ENCODE measurements at regions not wholly inside any gene's neighbourhood (a gene's known extent, or its start where the extent isn't known, plus 50 kb on each side); places are given as distances from the start of the nearest gene placed in this dataset.

GRCh38 chr3:197450810-197451209, 105.0 kb downstream of the BDH1 start:
- 63% methylated on average over 4 of the region's 4 CpGs for WGBS (ENCODE audit: insufficient coverage, insufficient replicate concordance, low lambda C conversion rate, missing lambda C conversion rate)
- RAD21 ChIA-PET (ENCODE audit: unreplicated experiment): no interaction called here
- in situ Hi-C loops (cut with MboI): loop anchor here (5.0 kb wide), 1 partner anchor 189 kb away; no protein-coding TSS in a partner anchor
- Histone ChIP-seq H3K4me3 (no peak overlapping the region), H3K4me1 (ENCODE audit: control insufficient read depth, insufficient read depth, low read length) (no peaks in the 10 kb centered on the region), H3K79me2 (ENCODE audit: control insufficient read depth, insufficient read depth, low read length) (no peaks in the 10 kb centered on the region), H3K4me2 (ENCODE audit: control insufficient read depth, insufficient read depth) (no peak overlapping the region), H3K9me3 (replicated peaks; ENCODE audit: control insufficient read depth, insufficient read depth, low read length) (no peaks in the 10 kb centered on the region), H3K36me3 (ENCODE audit: control insufficient read depth in 2 of 2, insufficient read depth in 2 of 2, low read length in 1 of 2) (no peaks in the 10 kb centered on the region), H3K27me3 (replicated peaks in 1 of 2; ENCODE audit: control insufficient read depth in 2 of 2, insufficient read depth in 2 of 2, low read length in 1 of 2) (no peaks in the 10 kb centered on the region), H4K20me1 (ENCODE audit: control insufficient read depth, insufficient read depth) (no peaks in the 10 kb centered on the region), H3K27ac (ENCODE audit: control insufficient read depth, insufficient read depth) (no peak overlapping the region), H3K9ac (ENCODE audit: control insufficient read depth, insufficient read depth, low read length) (no peak overlapping the region), H2AFZ (ENCODE audit: control insufficient read depth, low read depth, low read length) (no peak overlapping the region)
- POLR2A ChIA-PET: no interaction called here
- ATAC-seq (no peak), FAIRE-seq (no peak), DNase-seq (ENCODE audit: low read depth, low spot score) (no peak)
- SMC1A ChIA-PET (ENCODE audit: uncharacterized antibody, unreplicated experiment): no interaction called here
- no TSS peak for BruUV-seq (replicated peaks)
- CTCF ChIA-PET: interaction anchor here (1.0 to 1.1 kb wide), 3 partner anchors 193 to 226 kb away, joined by 4 to 5 read pairs (median 4); no protein-coding TSS in a partner anchor
- intact Hi-C loops (cut with micrococcal nuclease; ENCODE audit: unreplicated experiment): loop anchor here (10.0 kb wide), 1 partner anchor 156 kb away; the partner anchor contains the start of gene DLG1
- TF ChIP-seq GATAD2B (conservative IDR thresholded peaks at IDR 0.05; ENCODE audit: low read depth) (no peak), ZSCAN29 (IDR thresholded peaks at IDR 0.05) (no peak), SMARCA5 (IDR thresholded peaks at IDR 0.05) (no peak), ZBED1 (IDR thresholded peaks at IDR 0.05; ENCODE audit: borderline replicate concordance) (no peak), RAD51 (IDR thresholded peaks at IDR 0.05) (no peak)

GRCh38 chr3:197450308-197450707, 105.5 kb downstream of the BDH1 start:
- BruUV-seq (replicated peaks): no TSS peak
- no peak overlapping the region for H3K9ac ChIP-seq (ENCODE audit: control insufficient read depth, insufficient read depth, low read length)
- in situ Hi-C loops (cut with MboI) (loop anchor here (5.0 kb wide), 1 partner anchor 188 kb away; no protein-coding TSS in a partner anchor), intact Hi-C loops (cut with micrococcal nuclease; ENCODE audit: unreplicated experiment) (loop anchor here (10.0 kb wide), 1 partner anchor 156 kb away; the partner anchor contains the start of gene DLG1)
- no peak overlapping the region for H3K4me2 ChIP-seq (ENCODE audit: control insufficient read depth, insufficient read depth)
- RAD21 ChIA-PET (ENCODE audit: unreplicated experiment): no interaction called here
- CTCF ChIA-PET: no interaction called here
- H3K79me2 ChIP-seq (ENCODE audit: control insufficient read depth, insufficient read depth, low read length): no peaks in the 10 kb centered on the region
- ATAC-seq (no peak), FAIRE-seq (no peak), DNase-seq (ENCODE audit: low read depth, low spot score) (no peak)
- no peaks in the 10 kb centered on the region for H3K27me3 ChIP-seq (replicated peaks in 1 of 2; ENCODE audit: control insufficient read depth in 2 of 2, insufficient read depth in 2 of 2, low read length in 1 of 2)
- H3K4me3 ChIP-seq: no peak overlapping the region
- SMC1A ChIA-PET (ENCODE audit: uncharacterized antibody, unreplicated experiment): interaction anchor here (1.1 kb wide), 1 partner anchor 9 kb away, joined by 3 read pairs; no protein-coding TSS in a partner anchor
- TF ChIP-seq CHD1 (IDR thresholded peaks at IDR 0.05; ENCODE audit: low read depth, low read length) (no peak), NBN (IDR thresholded peaks at IDR 0.05) (no peak), NR2F1 (conservative IDR thresholded peaks at IDR 0.05) (no peak), POU2F2 (IDR thresholded peaks at IDR 0.05; ENCODE audit: borderline replicate concordance, low read depth, low read length) (no peak), CBX5 (IDR thresholded peaks at IDR 0.05; ENCODE audit: low read depth) (no peak), IRF4 (IDR thresholded peaks at IDR 0.05; ENCODE audit: low read depth, low read length) (no peak), BCLAF1 (IDR thresholded peaks at IDR 0.05) (no peak), ATF2 (IDR thresholded peaks at IDR 0.05; ENCODE audit: low read length) (no peak), TAF1 (IDR thresholded peaks at IDR 0.05; ENCODE audit: borderline replicate concordance, low read depth, low read length) (no peak)
- no peaks in the 10 kb centered on the region for H3K36me3 ChIP-seq (ENCODE audit: control insufficient read depth in 2 of 2, insufficient read depth in 2 of 2, low read length in 1 of 2)
- H4K20me1 ChIP-seq (ENCODE audit: control insufficient read depth, insufficient read depth): no peaks in the 10 kb centered on the region
- H3K27ac ChIP-seq (ENCODE audit: control insufficient read depth, insufficient read depth): no peak overlapping the region
- H3K4me1 ChIP-seq (ENCODE audit: control insufficient read depth, insufficient read depth, low read length): no peaks in the 10 kb centered on the region
- no peak overlapping the region for H2AFZ ChIP-seq (ENCODE audit: control insufficient read depth, low read depth, low read length)
- POLR2A ChIA-PET: no interaction called here
- WGBS (ENCODE audit: insufficient coverage, insufficient replicate concordance, low lambda C conversion rate, missing lambda C conversion rate): 45% methylated on average over 2 of the region's 2 CpGs
- H3K9me3 ChIP-seq (replicated peaks; ENCODE audit: control insufficient read depth, insufficient read depth, low read length): no peaks in the 10 kb centered on the region

Data from GM12878 (cell line).